ENCODE measurements at regions not wholly inside any gene's neighbourhood (a gene's known extent, or its start where the extent isn't known, plus 50 kb on each side); places are given as distances from the start of the nearest gene placed in this dataset.
A peak's percentile ranks its signal among the peaks of the same experiment; 100 is the strongest.
"Not testable (repeated sequence)": the region's sequence is repeated elsewhere in the genome, so short reads cannot be mapped to it uniquely, and the experiment has no call there.

DNA sequence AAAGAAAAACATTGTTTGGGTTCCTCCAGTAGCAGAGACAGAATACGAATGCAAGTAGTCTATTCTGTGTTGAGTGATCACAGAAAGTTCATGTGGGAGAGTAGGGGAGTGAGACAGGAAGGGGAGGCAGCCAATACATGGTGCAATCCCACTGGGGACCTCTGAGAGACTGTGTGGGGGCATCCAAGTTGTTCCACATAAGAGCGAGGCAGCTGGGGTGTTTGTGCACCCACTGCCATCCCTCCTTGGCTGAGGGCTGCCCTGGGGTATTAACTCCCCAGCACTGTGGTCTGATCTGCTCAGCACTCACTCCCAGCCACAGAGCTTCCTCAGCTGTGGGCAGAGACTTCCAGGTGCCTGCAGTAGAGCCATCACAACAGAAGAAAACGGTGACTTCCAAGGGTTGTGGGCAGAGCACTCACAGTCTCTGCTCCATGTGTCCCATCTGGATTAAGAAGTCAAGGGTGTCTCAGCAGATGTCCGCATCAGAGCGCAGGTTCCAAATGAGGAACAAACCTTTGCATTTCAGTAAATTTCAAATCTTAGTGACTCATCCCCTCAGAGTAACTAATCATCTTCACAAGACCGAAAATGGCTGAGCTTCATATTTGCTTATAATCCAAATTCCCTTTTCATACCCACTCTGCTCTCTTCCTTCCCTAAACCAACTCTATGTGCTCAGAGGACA is 101.9 kb upstream of the NAA20 start:
- no peak for TF ChIP-seq CTCF (IDR thresholded peaks at IDR 0.05; ENCODE audit: extremely low read depth, insufficient read depth, missing control alignments)
- in situ Hi-C loops (cut with MboI; ENCODE audit: low pct_unique_long_range_greater_than_20kb, low sequenced_read_pairs, unreplicated experiment): no loop called here
- DNase-seq (ENCODE audit: low spot score): peak; percentile 36

DNA sequence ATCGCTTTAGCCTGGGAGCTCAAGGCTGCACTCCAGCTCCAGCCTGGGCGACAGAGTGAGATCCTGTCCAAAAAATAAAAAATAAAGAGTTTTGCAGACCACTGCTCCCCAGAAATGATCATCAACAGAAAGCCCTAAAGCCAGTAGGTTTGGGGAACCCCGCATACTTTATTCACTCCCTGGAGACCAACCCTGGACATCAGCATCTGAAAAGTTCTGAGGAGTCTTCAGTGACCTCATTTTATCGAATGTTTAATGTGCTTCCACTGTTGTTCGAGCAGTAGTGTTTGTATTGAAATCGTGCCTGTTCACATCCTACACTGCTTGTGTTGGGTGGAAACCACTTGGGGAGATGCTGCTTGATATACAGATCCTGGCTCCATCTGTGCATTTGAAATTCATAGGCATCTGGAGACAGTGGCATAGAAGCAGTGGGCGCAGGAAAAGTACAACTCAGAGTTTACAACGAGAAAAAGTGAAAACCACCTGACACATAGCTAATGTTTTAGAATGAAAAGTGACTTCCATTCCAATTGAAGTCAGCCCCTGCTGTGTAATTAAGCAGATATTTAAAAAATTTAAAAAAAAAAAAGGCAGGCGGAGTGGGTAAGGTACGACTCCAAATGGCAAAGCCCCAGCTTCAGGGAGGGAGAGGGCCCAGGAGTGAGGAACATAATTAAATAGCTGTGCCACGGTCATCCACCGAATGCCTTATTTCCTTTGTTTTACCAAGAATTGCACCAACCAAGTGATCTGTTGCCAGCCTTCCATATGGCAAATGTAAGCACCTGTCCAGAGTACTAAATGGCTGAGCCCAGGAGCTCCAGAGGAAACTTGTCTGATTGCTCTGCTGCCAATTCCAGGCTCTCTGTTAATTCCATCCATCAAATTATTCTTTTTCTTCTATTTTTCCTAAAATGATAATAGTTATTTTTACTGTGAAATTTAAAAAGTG is 100.4 kb upstream of the NAA20 start:
- in situ Hi-C loops (cut with MboI; ENCODE audit: low pct_unique_long_range_greater_than_20kb, low sequenced_read_pairs, unreplicated experiment): no loop called here
- no peak for TF ChIP-seq CTCF (IDR thresholded peaks at IDR 0.05; ENCODE audit: extremely low read depth, insufficient read depth, missing control alignments)
- DNase-seq (ENCODE audit: low spot score): no peak

DNA sequence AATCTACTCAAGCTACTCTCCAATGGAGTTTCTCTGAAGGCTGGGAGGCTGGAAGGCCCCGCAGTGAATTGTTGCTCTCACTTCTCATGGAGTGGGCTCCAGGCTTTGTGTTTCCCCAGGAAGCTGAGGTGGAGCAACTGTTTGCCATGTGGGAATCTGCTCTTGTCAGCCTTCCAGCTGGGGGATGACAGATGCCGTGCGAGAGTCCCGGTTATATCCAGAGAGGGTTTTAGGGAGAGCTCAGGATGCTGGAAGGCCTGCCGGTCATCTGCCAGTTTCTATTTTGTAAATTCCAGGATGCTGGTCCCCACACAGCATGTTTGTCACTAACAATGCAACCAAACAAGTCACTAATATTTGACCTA is 98.2 kb upstream of the NAA20 start:
- no peak for DNase-seq (ENCODE audit: low spot score)
- in situ Hi-C loops (cut with MboI; ENCODE audit: low pct_unique_long_range_greater_than_20kb, low sequenced_read_pairs, unreplicated experiment): no loop called here
- no peak for TF ChIP-seq CTCF (IDR thresholded peaks at IDR 0.05; ENCODE audit: extremely low read depth, insufficient read depth, missing control alignments)

DNA sequence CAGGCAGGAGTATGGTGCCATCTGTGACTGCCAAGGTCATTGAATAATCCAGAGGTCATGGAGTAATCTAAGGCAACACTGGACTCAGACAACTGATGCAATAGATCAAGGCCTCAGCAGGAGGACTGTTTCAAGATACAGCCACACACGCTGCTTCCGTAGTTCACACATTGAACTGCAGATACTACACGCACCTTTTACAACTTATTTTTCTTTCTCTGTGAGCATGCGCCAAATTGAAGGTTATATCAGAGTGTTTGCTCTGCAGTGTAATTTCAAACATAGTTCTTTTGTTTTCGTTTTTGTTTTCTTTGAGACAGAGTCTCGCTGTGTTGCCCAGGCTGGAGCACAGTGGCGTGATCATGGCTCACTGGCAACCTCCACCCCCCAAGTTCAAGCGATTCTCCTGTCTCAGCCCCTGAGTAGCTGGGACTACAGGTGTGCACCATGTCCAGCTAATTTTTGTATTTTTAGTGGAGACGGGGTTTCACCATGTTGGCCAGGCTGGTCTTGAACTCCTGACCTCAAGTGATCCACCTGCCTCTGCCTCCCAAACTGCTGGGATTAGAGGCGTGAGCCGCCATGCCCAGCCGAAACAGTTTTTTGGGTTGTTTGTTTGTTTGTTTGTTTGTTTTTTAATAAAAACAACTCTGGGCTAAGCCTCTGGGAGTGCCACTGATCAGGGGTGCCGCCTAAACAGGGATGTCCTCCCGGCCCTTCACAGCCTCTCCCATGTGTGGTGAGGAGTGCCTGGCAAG is 96.6 kb upstream of the NAA20 start:
- DNase-seq (ENCODE audit: low spot score): no peak
- in situ Hi-C loops (cut with MboI; ENCODE audit: low pct_unique_long_range_greater_than_20kb, low sequenced_read_pairs, unreplicated experiment): no loop called here
- no peak for TF ChIP-seq CTCF (IDR thresholded peaks at IDR 0.05; ENCODE audit: extremely low read depth, insufficient read depth, missing control alignments)

DNA sequence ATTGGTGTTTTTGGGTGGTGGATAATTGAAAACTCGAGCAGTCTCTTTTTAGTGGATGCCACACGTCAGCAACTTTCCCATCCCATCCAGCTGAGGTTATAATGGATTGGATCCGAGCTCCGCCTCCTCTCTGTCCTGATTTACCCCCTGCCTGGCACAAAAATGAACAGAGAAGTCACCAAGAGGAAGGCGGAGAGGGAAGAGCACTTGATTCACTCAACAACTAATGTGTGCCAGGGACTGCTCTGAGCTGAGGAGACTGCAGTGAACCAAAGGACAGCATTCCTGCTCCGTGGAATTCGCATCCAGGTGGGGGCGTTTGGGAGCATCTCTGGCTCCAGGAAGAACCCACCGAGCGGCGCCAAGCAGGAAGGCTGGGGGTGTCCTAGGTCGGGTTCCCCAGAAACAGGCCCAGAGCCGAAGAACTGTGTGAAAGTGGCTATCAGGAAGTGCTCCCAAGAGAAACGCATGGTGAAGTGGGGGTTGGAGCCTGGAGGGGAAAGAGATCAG is 95.8 kb upstream of the NAA20 start:
- in situ Hi-C loops (cut with MboI; ENCODE audit: low pct_unique_long_range_greater_than_20kb, low sequenced_read_pairs, unreplicated experiment): no loop called here
- TF ChIP-seq CTCF (IDR thresholded peaks at IDR 0.05; ENCODE audit: extremely low read depth, insufficient read depth, missing control alignments): no peak
- no peak for DNase-seq (ENCODE audit: low spot score)

DNA sequence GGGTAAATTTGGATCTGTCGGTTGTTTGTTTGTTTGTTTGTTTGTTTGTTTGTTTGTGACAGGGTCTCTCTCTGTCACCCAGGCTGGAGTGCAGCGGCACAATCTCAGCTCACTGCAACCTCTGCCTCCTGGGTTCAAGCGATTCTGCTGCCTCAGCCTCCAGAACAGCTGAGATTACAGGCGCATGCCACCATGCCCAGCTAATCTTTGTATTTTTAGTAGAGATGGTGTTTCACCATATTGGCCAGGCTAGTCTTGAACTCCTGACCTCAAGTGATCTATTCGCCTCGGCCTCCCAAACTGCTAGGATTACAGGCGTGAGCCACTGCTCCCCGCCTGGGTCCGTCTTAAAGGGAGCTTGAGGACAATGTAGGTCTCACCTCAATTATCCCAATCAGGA is 95.3 kb upstream of the NAA20 start:
- in situ Hi-C loops (cut with MboI; ENCODE audit: low pct_unique_long_range_greater_than_20kb, low sequenced_read_pairs, unreplicated experiment): not testable (repeated sequence)

More for the DNA sequence above, 95.3 kb upstream of the NAA20 start:
- not testable (repeated sequence) for DNase-seq (ENCODE audit: low spot score)

Measured in GM13977 (cell line).